A673 (cell line): ENCODE measurements at regions not wholly inside any gene's neighbourhood (a gene's known extent, or its start where the extent isn't known, plus 50 kb on each side); places are given as distances from the start of the nearest gene placed in this dataset.

ENCODE experiments used
- EZH2 ChIP-seq: fragments of 200-600 bp; sonication (generic); IDR thresholded peaks from 2 replicates; pipeline ENCODE4 v1.6.1; 2017; ENCODE audit warnings: borderline replicate concordance, low read depth, mild to moderate bottlenecking, mixed read lengths, antibody characterized with exemption, low read length; ENCODE audit not compliant: poor library complexity, severe bottlenecking
- TF ChIP-seq, protein P1 (sequence below): fragments of 300-800, 200-600 bp; sonication (generic); conservative IDR thresholded peaks from 2 replicates; pipeline ENCODE4 v1.5.1; 2017; ENCODE audit warnings: low read depth, mild to moderate bottlenecking, antibody characterized with exemption, low read length, moderate library complexity, mixed read lengths

DNA sequence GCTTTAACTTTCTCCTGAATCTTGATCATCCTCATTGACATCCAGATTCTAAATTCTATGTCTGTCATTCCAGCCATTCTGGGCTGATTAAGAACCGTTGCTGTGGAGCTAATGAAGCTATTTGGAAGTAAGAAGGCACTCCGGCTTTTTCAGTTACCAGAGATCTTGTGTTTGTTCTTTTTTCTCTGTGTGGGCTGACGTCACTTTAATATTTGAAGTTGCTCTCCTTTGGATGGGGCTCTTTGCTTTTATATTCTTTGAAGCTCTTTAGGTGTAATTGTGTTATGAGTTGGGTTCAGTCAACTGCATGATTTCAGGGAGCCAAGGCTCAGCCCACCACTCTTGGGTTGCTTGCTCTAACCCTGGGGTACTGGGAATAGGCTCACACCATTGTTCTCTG lies 460.6 kb downstream of the CDH8 start:
- TF ChIP-seq, protein P1, sequence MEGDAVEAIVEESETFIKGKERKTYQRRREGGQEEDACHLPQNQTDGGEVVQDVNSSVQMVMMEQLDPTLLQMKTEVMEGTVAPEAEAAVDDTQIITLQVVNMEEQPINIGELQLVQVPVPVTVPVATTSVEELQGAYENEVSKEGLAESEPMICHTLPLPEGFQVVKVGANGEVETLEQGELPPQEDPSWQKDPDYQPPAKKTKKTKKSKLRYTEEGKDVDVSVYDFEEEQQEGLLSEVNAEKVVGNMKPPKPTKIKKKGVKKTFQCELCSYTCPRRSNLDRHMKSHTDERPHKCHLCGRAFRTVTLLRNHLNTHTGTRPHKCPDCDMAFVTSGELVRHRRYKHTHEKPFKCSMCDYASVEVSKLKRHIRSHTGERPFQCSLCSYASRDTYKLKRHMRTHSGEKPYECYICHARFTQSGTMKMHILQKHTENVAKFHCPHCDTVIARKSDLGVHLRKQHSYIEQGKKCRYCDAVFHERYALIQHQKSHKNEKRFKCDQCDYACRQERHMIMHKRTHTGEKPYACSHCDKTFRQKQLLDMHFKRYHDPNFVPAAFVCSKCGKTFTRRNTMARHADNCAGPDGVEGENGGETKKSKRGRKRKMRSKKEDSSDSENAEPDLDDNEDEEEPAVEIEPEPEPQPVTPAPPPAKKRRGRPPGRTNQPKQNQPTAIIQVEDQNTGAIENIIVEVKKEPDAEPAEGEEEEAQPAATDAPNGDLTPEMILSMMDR, result no peak
- no peak for TF ChIP-seq EZH2
